ENCODE measurements at regions not wholly inside any gene's neighbourhood (a gene's known extent, or its start where the extent isn't known, plus 50 kb on each side); places are given as distances from the start of the nearest gene placed in this dataset.

DNA sequence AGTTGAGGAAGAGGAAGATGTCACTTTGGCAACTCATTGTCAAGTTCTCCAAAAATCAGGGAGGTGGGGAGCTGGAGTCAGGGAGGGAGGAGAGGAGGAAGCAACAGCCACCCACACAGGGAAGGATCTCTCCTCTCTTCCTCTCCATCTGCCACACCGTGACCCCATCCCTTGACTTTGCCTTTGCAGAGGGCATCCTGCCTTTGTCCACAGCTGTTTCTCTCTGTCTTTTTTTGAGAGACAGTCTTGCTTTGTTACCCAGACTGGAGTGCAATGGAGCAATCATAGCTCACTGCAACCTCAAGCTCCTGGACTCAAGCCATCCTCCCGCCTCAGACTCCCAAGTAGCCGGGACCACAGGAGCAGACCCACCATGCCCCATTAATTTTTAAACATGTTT, 276.0 kb downstream of the SHOX start:
- Mint-ChIP-seq H3K27me3 (ENCODE audit: insufficient read depth, low read depth, poor library complexity) (peaks cover 5% of the 10 kb centered on the region), H3K4me3 (no peak overlapping the region), H3K9me3 (peaks cover 89% of the 10 kb centered on the region), H3K27ac (no peak overlapping the region), H3K36me3 (ENCODE audit: low read depth) (peaks cover 24% of the 10 kb centered on the region; the same call in 2 of the 3 replicates), H3K4me1 (no peaks in the 10 kb centered on the region)
- H3K4me3 ChIP-seq, result no peak overlapping the region
- ATAC-seq (no peak), DNase-seq (ENCODE audit: low spot score) (no peak)
- H4K20me1 ChIP-seq (replicated peaks; ENCODE audit: insufficient read depth), result no peaks in the 10 kb centered on the region
- no peaks in the 10 kb centered on the region for H3K9me2 ChIP-seq (ENCODE audit: insufficient read depth)
- H3K27ac ChIP-seq (ENCODE audit: low read depth), result no peak overlapping the region
- H3K36me3 ChIP-seq (ENCODE audit: insufficient read depth), result no peaks in the 10 kb centered on the region
- no peaks in the 10 kb centered on the region for H3K4me1 ChIP-seq (ENCODE audit: insufficient read depth)
- no peaks in the 10 kb centered on the region for H3K27me3 ChIP-seq (ENCODE audit: insufficient read depth)
- no peak overlapping the region for H3K4me2 ChIP-seq
- H3K79me2 ChIP-seq (replicated peaks; ENCODE audit: insufficient read depth), result no peaks in the 10 kb centered on the region
- no peak overlapping the region for H2AFZ ChIP-seq
- no peaks in the 10 kb centered on the region for H3F3A ChIP-seq (replicated peaks; ENCODE audit: low read depth)
- TF ChIP-seq, protein P1, sequence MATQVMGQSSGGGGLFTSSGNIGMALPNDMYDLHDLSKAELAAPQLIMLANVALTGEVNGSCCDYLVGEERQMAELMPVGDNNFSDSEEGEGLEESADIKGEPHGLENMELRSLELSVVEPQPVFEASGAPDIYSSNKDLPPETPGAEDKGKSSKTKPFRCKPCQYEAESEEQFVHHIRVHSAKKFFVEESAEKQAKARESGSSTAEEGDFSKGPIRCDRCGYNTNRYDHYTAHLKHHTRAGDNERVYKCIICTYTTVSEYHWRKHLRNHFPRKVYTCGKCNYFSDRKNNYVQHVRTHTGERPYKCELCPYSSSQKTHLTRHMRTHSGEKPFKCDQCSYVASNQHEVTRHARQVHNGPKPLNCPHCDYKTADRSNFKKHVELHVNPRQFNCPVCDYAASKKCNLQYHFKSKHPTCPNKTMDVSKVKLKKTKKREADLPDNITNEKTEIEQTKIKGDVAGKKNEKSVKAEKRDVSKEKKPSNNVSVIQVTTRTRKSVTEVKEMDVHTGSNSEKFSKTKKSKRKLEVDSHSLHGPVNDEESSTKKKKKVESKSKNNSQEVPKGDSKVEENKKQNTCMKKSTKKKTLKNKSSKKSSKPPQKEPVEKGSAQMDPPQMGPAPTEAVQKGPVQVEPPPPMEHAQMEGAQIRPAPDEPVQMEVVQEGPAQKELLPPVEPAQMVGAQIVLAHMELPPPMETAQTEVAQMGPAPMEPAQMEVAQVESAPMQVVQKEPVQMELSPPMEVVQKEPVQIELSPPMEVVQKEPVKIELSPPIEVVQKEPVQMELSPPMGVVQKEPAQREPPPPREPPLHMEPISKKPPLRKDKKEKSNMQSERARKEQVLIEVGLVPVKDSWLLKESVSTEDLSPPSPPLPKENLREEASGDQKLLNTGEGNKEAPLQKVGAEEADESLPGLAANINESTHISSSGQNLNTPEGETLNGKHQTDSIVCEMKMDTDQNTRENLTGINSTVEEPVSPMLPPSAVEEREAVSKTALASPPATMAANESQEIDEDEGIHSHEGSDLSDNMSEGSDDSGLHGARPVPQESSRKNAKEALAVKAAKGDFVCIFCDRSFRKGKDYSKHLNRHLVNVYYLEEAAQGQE (IDR thresholded peaks at IDR 0.05; ENCODE audit: unreplicated experiment), result no peak
- no peak for TF ChIP-seq ZNF114 (CRISPR knock-in tag; IDR thresholded peaks at IDR 0.05)
- no peak for TF ChIP-seq POLR2AphosphoS5 (IDR thresholded peaks at IDR 0.05; ENCODE audit: low read depth)
- TF ChIP-seq JUNB (IDR thresholded peaks at IDR 0.05; ENCODE audit: unreplicated experiment), result no peak
- TF ChIP-seq ZNF331 (CRISPR knock-in tag; IDR thresholded peaks at IDR 0.05; ENCODE audit: low read depth), result no peak
- no peak for TF ChIP-seq EZH2phosphoT487 (IDR thresholded peaks at IDR 0.05; ENCODE audit: unreplicated experiment)
- no peak for TF ChIP-seq EZH2 (IDR thresholded peaks at IDR 0.05; ENCODE audit: low read depth, unreplicated experiment)
- TF ChIP-seq, protein P2, sequence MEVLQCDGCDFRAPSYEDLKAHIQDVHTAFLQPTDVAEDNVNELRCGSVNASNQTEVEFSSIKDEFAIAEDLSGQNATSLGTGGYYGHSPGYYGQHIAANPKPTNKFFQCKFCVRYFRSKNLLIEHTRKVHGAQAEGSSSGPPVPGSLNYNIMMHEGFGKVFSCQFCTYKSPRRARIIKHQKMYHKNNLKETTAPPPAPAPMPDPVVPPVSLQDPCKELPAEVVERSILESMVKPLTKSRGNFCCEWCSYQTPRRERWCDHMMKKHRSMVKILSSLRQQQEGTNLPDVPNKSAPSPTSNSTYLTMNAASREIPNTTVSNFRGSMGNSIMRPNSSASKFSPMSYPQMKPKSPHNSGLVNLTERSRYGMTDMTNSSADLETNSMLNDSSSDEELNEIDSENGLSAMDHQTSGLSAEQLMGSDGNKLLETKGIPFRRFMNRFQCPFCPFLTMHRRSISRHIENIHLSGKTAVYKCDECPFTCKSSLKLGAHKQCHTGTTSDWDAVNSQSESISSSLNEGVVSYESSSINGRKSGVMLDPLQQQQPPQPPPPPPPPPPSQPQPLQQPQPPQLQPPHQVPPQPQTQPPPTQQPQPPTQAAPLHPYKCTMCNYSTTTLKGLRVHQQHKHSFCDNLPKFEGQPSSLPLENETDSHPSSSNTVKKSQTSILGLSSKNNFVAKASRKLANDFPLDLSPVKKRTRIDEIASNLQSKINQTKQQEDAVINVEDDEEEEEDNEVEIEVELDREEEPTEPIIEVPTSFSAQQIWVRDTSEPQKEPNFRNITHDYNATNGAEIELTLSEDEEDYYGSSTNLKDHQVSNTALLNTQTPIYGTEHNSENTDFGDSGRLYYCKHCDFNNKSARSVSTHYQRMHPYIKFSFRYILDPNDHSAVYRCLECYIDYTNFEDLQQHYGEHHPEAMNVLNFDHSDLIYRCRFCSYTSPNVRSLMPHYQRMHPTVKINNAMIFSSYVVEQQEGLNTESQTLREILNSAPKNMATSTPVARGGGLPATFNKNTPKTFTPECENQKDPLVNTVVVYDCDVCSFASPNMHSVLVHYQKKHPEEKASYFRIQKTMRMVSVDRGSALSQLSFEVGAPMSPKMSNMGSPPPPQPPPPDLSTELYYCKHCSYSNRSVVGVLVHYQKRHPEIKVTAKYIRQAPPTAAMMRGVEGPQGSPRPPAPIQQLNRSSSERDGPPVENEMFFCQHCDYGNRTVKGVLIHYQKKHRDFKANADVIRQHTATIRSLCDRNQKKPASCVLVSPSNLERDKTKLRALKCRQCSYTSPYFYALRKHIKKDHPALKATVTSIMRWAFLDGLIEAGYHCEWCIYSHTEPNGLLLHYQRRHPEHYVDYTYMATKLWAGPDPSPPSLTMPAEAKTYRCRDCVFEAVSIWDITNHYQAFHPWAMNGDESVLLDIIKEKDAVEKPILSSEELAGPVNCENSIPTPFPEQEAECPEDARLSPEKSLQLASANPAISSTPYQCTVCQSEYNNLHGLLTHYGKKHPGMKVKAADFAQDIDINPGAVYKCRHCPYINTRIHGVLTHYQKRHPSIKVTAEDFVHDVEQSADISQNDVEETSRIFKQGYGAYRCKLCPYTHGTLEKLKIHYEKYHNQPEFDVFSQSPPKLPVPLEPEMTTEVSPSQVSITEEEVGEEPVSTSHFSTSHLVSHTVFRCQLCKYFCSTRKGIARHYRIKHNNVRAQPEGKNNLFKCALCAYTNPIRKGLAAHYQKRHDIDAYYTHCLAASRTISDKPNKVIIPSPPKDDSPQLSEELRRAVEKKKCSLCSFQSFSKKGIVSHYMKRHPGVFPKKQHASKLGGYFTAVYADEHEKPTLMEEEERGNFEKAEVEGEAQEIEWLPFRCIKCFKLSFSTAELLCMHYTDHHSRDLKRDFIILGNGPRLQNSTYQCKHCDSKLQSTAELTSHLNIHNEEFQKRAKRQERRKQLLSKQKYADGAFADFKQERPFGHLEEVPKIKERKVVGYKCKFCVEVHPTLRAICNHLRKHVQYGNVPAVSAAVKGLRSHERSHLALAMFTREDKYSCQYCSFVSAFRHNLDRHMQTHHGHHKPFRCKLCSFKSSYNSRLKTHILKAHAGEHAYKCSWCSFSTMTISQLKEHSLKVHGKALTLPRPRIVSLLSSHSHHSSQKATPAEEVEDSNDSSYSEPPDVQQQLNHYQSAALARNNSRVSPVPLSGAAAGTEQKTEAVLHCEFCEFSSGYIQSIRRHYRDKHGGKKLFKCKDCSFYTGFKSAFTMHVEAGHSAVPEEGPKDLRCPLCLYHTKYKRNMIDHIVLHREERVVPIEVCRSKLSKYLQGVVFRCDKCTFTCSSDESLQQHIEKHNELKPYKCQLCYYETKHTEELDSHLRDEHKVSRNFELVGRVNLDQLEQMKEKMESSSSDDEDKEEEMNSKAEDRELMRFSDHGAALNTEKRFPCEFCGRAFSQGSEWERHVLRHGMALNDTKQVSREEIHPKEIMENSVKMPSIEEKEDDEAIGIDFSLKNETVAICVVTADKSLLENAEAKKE (CRISPR knock-in tag; IDR thresholded peaks at IDR 0.05), result no peak
- TF ChIP-seq, protein P3, sequence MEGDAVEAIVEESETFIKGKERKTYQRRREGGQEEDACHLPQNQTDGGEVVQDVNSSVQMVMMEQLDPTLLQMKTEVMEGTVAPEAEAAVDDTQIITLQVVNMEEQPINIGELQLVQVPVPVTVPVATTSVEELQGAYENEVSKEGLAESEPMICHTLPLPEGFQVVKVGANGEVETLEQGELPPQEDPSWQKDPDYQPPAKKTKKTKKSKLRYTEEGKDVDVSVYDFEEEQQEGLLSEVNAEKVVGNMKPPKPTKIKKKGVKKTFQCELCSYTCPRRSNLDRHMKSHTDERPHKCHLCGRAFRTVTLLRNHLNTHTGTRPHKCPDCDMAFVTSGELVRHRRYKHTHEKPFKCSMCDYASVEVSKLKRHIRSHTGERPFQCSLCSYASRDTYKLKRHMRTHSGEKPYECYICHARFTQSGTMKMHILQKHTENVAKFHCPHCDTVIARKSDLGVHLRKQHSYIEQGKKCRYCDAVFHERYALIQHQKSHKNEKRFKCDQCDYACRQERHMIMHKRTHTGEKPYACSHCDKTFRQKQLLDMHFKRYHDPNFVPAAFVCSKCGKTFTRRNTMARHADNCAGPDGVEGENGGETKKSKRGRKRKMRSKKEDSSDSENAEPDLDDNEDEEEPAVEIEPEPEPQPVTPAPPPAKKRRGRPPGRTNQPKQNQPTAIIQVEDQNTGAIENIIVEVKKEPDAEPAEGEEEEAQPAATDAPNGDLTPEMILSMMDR (conservative IDR thresholded peaks at IDR 0.05; ENCODE audit: low read depth in 2 of 2), result no peak
- TF ChIP-seq, protein P4, sequence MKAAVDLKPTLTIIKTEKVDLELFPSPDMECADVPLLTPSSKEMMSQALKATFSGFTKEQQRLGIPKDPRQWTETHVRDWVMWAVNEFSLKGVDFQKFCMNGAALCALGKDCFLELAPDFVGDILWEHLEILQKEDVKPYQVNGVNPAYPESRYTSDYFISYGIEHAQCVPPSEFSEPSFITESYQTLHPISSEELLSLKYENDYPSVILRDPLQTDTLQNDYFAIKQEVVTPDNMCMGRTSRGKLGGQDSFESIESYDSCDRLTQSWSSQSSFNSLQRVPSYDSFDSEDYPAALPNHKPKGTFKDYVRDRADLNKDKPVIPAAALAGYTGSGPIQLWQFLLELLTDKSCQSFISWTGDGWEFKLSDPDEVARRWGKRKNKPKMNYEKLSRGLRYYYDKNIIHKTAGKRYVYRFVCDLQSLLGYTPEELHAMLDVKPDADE (IDR thresholded peaks at IDR 0.05), result no peak
- TF ChIP-seq NANOG (IDR thresholded peaks at IDR 0.05; ENCODE audit: borderline replicate concordance), result no peak
- TF ChIP-seq CREB1 (CRISPR knock-in tag; IDR thresholded peaks at IDR 0.05; ENCODE audit: low read depth), result no peak
- no peak for TF ChIP-seq STAT1 (IDR thresholded peaks at IDR 0.05; ENCODE audit: unreplicated experiment)

Measured in GM23338 (cell line).